K562 (cell line): ENCODE measurements at regions not wholly inside any gene's neighbourhood (a gene's known extent, or its start where the extent isn't known, plus 50 kb on each side); places are given as distances from the start of the nearest gene placed in this dataset.

Experiments
- ATF7 ChIP-seq: fragments of 450-650 bp; IDR thresholded peaks from 2 replicates; pipeline ENCODE4 v1.7.1; 2014; ENCODE audit warnings: mild to moderate bottlenecking, moderate library complexity
- CAMTA2 ChIP-seq: fragments of 250-450 bp; sonication (Bioruptor Pico); conservative IDR thresholded peaks from 2 replicates; pipeline ENCODE4 v1.5.1; 2022
- CTBP1 ChIP-seq: fragments of 450-650 bp; IDR thresholded peaks from 2 replicates; pipeline ENCODE4 v1.6.1; 2016; ENCODE audit warnings: borderline replicate concordance
- ETS2 ChIP-seq: IDR thresholded peaks from 2 replicates; pipeline ENCODE4 v1.6.1; 2016; ENCODE audit warnings: borderline replicate concordance, missing genetic modification characterization, mild to moderate bottlenecking, moderate library complexity, missing compliant biosample characterization; ENCODE audit not compliant: poor library complexity, severe bottlenecking
- ETV1 ChIP-seq: fragments of 450-650 bp; conservative IDR thresholded peaks from 2 replicates; pipeline ENCODE4 v1.6.1; 2016; ENCODE audit warnings: missing genetic modification characterization, control low read depth, low read depth, missing compliant biosample characterization
- ILK ChIP-seq: fragments of 450-650 bp; IDR thresholded peaks from 2 replicates; pipeline ENCODE4 v1.6.1; 2016; ENCODE audit warnings: missing genetic modification characterization, low read depth, mild to moderate bottlenecking, missing compliant biosample characterization, moderate library complexity, borderline replicate concordance
- IRF2 ChIP-seq: sonication (generic); formaldehyde crosslinking; IDR thresholded peaks from 2 replicates; pipeline ENCODE4 v1.8.1; 2022; ENCODE audit warnings: mild to moderate bottlenecking, missing genetic modification reagents
- MAZ ChIP-seq, 2 experiments: fragments of 450-650 bp in 1 of 2; sonication (generic) in 1 of 2; formaldehyde crosslinking; IDR thresholded peaks in 1 of 2; conservative IDR thresholded peaks in 1 of 2; 2 replicates each; pipeline versions ENCODE4 v1.4.0 to v1.5.0; 2020; ENCODE audit warnings: mild to moderate bottlenecking in 1 of 2, missing genetic modification reagents in 1 of 2
- MECOM ChIP-seq: fragments of 250-450 bp; sonication (Bioruptor Pico); IDR thresholded peaks from 2 replicates; pipeline ENCODE4 v1.8.0; 2022; ENCODE audit warnings: inconsistent platforms
- MEF2A ChIP-seq: IDR thresholded peaks from 2 replicates; pipeline ENCODE4 v1.6.1; 2011; ENCODE audit warnings: low read depth, mild to moderate bottlenecking, low read length, moderate library complexity; ENCODE audit not compliant: control insufficient read depth
- NCOA2 ChIP-seq, 2 experiments: fragments of 450-650 bp; IDR thresholded peaks; 2 replicates each; pipeline ENCODE4 v1.6.1; 2018; ENCODE audit warnings: mild to moderate bottlenecking in 2 of 2, moderate library complexity in 1 of 2; ENCODE audit not compliant: partially characterized antibody in 2 of 2
- OTX1 ChIP-seq: fragments of 450-650 bp; formaldehyde crosslinking; IDR thresholded peaks from 2 replicates; pipeline ENCODE4 v1.4.0; 2022; ENCODE audit warnings: mild to moderate bottlenecking
- PRDM10 ChIP-seq: fragments of 450-650 bp; IDR thresholded peaks from 2 replicates; pipeline ENCODE4 v1.6.1; 2018; ENCODE audit not compliant: partially characterized antibody
- TCF15 ChIP-seq: fragments of 250-450 bp; sonication (Bioruptor Pico); IDR thresholded peaks from 2 replicates; pipeline ENCODE4 v1.8.0; 2022; ENCODE audit warnings: moderate library complexity, mild to moderate bottlenecking, inconsistent platforms
- THAP12 ChIP-seq: fragments of 250-450 bp; sonication (Bioruptor Pico); IDR thresholded peaks from 2 replicates; pipeline ENCODE4 v1.9.0; 2021; ENCODE audit warnings: mild to moderate bottlenecking, inconsistent platforms
- ZFP30 ChIP-seq: fragments of 250-450 bp; sonication (Bioruptor Pico); IDR thresholded peaks from 2 replicates; pipeline ENCODE4 v1.8.0; 2022; ENCODE audit warnings: moderate library complexity, mild to moderate bottlenecking, inconsistent platforms, borderline replicate concordance
- ZNF217 ChIP-seq: sonication (generic); formaldehyde crosslinking; IDR thresholded peaks from 2 replicates; pipeline ENCODE4 v1.8.0; 2022; ENCODE audit warnings: mild to moderate bottlenecking, missing genetic modification reagents
- ZNF551 ChIP-seq: fragments of 250-450 bp; sonication (Bioruptor Pico); IDR thresholded peaks from 2 replicates; pipeline ENCODE4 v1.5.0; 2021; ENCODE audit warnings: mild to moderate bottlenecking, moderate library complexity
- ZNF780A ChIP-seq: fragments of 250-450 bp; sonication (Bioruptor Pico); IDR thresholded peaks from 2 replicates; pipeline ENCODE4 v1.5.0; 2021; ENCODE audit warnings: mild to moderate bottlenecking
- TF ChIP-seq, protein P1 (sequence below): fragments of 450-650 bp; IDR thresholded peaks from 2 replicates; pipeline ENCODE4 v1.7.0; 2016; ENCODE audit warnings: borderline replicate concordance

DNA sequence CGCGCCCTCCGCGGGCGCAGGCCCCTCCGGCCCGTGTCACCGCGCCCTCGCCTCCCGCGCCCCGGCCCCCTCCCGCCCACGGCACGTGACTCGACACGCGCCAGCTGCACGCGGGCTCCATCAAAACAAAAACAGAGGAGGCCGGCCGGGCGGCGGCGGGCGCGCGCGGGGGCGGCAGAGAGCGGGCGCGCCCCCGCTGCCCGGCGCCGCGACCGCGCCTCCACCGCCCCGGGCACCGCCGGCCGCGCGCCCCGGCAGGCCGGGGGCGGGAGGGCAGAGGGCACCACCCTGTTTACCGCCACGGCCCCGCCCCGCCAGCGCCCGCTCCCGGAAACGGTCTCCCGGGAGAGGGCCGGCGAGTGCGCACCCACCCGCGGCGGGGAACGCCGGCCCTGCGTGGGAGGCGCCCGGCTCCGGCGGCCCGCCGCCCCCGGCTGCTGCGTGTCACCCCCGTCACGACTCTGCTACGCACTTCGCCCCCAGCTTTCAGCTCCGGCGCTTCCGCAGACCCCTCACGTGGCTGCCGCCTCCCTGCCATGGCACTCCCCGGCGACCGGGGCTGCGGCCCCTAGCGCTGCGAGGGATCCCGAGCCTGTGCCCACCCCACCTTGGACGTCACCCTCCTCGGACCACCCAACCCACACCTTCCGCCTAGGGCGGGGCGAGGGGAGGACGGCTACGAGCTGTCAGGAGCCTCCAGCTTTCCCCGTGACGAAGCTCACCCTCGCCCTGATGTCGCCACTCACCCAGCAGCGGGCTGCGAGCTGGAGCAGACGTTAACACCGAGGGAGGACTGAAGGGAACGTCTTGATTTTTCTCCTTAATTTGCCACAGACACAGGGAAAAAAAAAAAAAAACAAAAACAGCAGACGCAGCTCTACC lies 221.6 kb upstream of the MKLN1 start (continued):
- TF ChIP-seq IRF2 (no peak), ATF7 (peak; percentile 48; the same call in 1 of the 2 replicates), TCF15 (no peak), ILK (tag) (no peak), MAZ (CRISPR knock-in tag; conservative IDR thresholded peaks at IDR 0.05 in 1 of 2, IDR thresholded peaks at IDR 0.05 in 1 of 2) (peak; percentile 57 to 95), CAMTA2 (CRISPR knock-in tag) (no peak), ETV1 (tag) (no peak; the same call in 1 of the 2 replicates), ZNF551 (CRISPR knock-in tag) (no peak), ETS2 (tag) (no peak), CTBP1 (peak; percentile 60), THAP12 (CRISPR knock-in tag) (peak; percentile 89), MECOM (no peak), PRDM10 (no peak), ZFP30 (CRISPR knock-in tag) (no peak), NCOA2 (IDR thresholded peaks at IDR 0.05; ENCODE audit: partially characterized antibody in 2 of 2) (no peak), OTX1 (CRISPR knock-in tag) (no peak), ZNF780A (CRISPR knock-in tag) (no peak), MEF2A (no peak), ZNF217 (no peak)
- TF ChIP-seq, protein P1, sequence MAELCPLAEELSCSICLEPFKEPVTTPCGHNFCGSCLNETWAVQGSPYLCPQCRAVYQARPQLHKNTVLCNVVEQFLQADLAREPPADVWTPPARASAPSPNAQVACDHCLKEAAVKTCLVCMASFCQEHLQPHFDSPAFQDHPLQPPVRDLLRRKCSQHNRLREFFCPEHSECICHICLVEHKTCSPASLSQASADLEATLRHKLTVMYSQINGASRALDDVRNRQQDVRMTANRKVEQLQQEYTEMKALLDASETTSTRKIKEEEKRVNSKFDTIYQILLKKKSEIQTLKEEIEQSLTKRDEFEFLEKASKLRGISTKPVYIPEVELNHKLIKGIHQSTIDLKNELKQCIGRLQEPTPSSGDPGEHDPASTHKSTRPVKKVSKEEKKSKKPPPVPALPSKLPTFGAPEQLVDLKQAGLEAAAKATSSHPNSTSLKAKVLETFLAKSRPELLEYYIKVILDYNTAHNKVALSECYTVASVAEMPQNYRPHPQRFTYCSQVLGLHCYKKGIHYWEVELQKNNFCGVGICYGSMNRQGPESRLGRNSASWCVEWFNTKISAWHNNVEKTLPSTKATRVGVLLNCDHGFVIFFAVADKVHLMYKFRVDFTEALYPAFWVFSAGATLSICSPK = no peak
